Stimulated activated memory B cell treated with anti-CD40 and anti-IgM and Interleukin-4, amounts not matched to agents 10 μg/mL and 1 μg/mL and 100 μg/mL, for 72 hours (primary cell): ENCODE measurements at regions not wholly inside any gene's neighbourhood (a gene's known extent, or its start where the extent isn't known, plus 50 kb on each side); places are given as distances from the start of the nearest gene placed in this dataset.
A peak's percentile ranks its signal among the peaks of the same experiment; 100 is the strongest.
"Not testable (repeated sequence)": the region's sequence is repeated elsewhere in the genome, so short reads cannot be mapped to it uniquely, and the experiment has no call there.

Experiments used
- ATAC-seq: fragments of 150-1000 bp; cut with Tn5 transposase; 2 replicates; pipeline ENCODE4 v1.10.0; 2021
- H3K27ac Mint-ChIP-seq: one replicate; pipeline ENCODE4 v1.8.0; 2022; ENCODE audit warnings: mild to moderate bottlenecking, mixed read lengths
- H3K27me3 Mint-ChIP-seq: one replicate; pipeline ENCODE4 v1.8.0; 2022; ENCODE audit warnings: mixed read lengths
- H3K36me3 Mint-ChIP-seq: one replicate; pipeline ENCODE4 v1.8.0; 2022; ENCODE audit warnings: mixed read lengths
- H3K4me1 Mint-ChIP-seq: one replicate; pipeline ENCODE4 v1.8.0; 2022; ENCODE audit warnings: mixed read lengths
- H3K4me3 Mint-ChIP-seq: one replicate; pipeline ENCODE4 v1.8.0; 2022; ENCODE audit warnings: mild to moderate bottlenecking, moderate library complexity, mixed read lengths
- H3K9me3 Mint-ChIP-seq: one replicate; pipeline ENCODE4 v1.8.0; 2022; ENCODE audit warnings: mixed read lengths

DNA sequence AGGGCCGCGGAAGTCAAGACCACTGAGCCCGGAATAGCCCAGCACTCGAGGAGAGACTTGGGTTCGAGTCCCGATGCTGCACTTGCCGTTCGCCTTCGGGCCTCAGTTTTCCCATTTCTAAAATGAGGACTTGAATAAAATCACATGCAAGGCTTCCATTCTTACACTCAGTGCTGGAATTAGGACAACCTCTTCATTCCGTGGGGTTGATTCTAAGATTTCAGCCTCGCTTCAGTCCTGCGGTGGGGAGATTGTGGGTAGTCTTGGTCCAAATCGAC lies 116.9 kb upstream of the SMURF2 start:
- not testable (repeated sequence) for H3K9me3 Mint-ChIP-seq, ATAC-seq, H3K36me3 Mint-ChIP-seq, H3K27me3 Mint-ChIP-seq, H3K27ac Mint-ChIP-seq
- Mint-ChIP-seq H3K4me3 (peak overlapping the region; percentile 64), H3K4me1 (peaks cover 53% of the 10 kb centered on the region)

GRCh38 chr17:64778240-64779097 lies 116.4 kb upstream of the SMURF2 start:
- peak; percentile 17 for ATAC-seq
- Mint-ChIP-seq H3K4me1 (peaks cover 57% of the 10 kb centered on the region), H3K27ac (peak overlapping the region; percentile 44), H3K4me3 (peak overlapping the region; percentile 81), H3K36me3 (no peaks in the 10 kb centered on the region), H3K27me3 (no peaks in the 10 kb centered on the region), H3K9me3 (no peaks in the 10 kb centered on the region)

GRCh38 chr17:64777415-64778239 lies 115.5 kb upstream of the SMURF2 start:
- no peaks in the 10 kb centered on the region for H3K9me3 Mint-ChIP-seq
- no peak for ATAC-seq
- H3K27ac Mint-ChIP-seq = peak overlapping the region; percentile 44
- no peaks in the 10 kb centered on the region for H3K36me3 Mint-ChIP-seq
- peak overlapping the region; percentile 81 for H3K4me3 Mint-ChIP-seq
- H3K4me1 Mint-ChIP-seq = peaks cover 57% of the 10 kb centered on the region
- H3K27me3 Mint-ChIP-seq = no peaks in the 10 kb centered on the region

GRCh38 chr17:64776720-64777414 lies 114.8 kb upstream of the SMURF2 start:
- peak overlapping the region; percentile 44 for H3K27ac Mint-ChIP-seq

DNA sequence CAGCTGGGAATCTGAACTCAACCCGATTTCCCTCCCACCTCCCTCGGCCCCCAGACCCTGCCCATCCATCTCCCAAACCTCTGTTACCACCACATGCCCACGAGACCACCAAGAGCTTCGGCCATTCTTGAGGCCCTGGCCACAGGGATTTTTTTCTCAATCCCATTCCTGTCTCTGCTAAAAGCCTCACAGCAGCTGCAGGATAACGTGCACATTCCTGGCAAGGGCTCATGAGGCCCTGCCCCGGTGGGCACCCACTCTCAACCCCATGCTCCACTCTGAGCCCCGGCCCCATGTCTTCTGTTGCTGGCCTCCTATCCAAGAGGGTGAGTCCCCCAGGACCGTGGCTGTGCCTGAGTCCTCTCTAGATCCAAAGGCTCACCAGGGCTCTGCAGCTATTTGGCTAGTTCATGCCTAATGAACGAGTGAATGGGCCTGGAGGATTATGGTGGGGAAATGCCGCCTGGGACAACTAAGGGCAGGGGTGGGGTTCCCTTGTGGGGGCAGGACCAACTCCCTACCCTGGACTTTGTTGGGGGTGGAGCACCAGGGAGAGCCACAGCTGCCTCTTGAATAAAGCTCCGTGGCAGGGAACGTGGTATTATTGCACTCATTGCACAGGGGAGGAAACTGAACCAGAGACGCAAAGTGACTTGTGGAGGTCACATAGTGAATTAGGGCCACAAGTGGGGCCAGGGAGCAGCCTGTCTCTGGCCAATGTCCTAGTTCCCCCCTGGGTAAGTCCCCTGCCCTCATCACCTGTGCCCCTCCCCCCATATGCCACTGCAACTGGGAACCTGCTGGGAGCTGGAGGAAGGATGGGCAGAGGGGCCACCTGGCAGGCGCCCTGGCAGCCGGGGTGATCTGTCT lies 113.8 kb upstream of the SMURF2 start:
- Mint-ChIP-seq H3K4me3 (peak overlapping the region; percentile 81), H3K27me3 (no peaks in the 10 kb centered on the region), H3K9me3 (no peaks in the 10 kb centered on the region), H3K27ac (no peak overlapping the region), H3K36me3 (peaks cover 2% of the 10 kb centered on the region), H3K4me1 (peaks cover 49% of the 10 kb centered on the region)
- no peak for ATAC-seq

More at GRCh38 chr17:64776720-64777414, 114.8 kb upstream of the SMURF2 start:
- H3K4me1 Mint-ChIP-seq = peaks cover 51% of the 10 kb centered on the region
- not testable (repeated sequence) for H3K36me3 Mint-ChIP-seq, H3K27me3 Mint-ChIP-seq, H3K9me3 Mint-ChIP-seq
- peak overlapping the region; percentile 81 for H3K4me3 Mint-ChIP-seq
- ATAC-seq = peak; percentile 83

DNA sequence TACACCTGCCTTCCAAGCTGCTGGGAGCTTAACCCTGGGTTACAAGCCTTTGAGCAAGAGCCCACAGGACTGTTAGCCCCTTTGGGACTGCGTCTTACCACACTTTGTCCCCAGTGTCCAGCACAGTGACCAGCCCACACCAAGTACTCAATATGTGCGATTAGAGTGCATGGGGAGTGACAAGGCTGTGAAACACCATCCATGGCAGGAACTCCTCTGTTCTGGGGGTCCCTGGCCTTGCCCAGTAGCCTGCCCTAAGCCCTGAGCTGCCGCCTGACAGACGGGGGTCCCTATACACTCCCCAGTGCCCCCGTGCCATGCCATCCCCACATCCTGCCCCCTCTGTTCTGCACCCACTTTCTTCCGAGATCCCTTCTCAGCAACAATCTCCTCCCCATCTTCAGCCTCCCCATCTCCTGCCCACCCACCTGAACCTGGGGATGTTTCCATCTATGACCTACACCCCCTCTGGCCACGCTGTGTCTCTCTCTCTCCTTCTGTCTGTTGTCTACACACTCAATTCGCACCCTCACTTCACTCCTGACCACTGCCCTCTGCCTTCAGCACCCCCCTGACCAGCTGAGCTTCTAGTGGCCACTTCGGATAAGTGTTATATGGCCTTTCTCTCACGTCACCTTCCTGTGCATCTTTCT lies 112.9 kb upstream of the SMURF2 start:
- no peak overlapping the region for H3K4me3 Mint-ChIP-seq
- H3K27ac Mint-ChIP-seq = no peak overlapping the region
- peaks cover 41% of the 10 kb centered on the region for H3K4me1 Mint-ChIP-seq
- H3K9me3 Mint-ChIP-seq = no peaks in the 10 kb centered on the region
- H3K27me3 Mint-ChIP-seq = no peaks in the 10 kb centered on the region
- no peak for ATAC-seq
- peaks cover 11% of the 10 kb centered on the region for H3K36me3 Mint-ChIP-seq

GRCh38 chr17:64773836-64774761 lies 112.0 kb upstream of the SMURF2 start:
- peaks cover 19% of the 10 kb centered on the region for H3K36me3 Mint-ChIP-seq
- H3K4me1 Mint-ChIP-seq = peaks cover 36% of the 10 kb centered on the region
- no peak overlapping the region for H3K4me3 Mint-ChIP-seq
- H3K27ac Mint-ChIP-seq = no peak overlapping the region
- H3K27me3 Mint-ChIP-seq = no peaks in the 10 kb centered on the region
- peak; percentile 41 for ATAC-seq
- H3K9me3 Mint-ChIP-seq = no peaks in the 10 kb centered on the region

DNA sequence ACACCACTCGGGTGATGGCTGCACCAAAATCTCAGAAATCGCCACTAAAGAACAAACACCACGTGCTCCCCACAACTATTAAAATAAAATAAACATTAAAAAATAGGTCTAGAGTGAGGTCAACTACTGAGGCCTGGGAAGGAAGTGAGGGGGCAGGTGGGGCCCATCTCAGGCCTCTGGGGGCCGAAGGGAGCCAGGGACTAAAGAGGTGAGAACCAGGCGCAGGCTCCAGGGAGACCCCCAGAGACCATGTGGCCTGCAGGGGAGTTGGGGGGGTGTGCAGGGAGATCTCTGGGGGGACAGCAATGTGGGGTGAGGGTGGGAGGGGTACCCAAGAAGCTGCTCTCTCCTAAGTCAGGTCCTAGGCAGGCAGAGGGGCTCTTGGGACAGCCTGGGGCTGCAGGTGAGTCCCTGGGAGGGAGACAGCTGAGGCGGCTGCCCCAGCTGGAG lies 111.3 kb upstream of the SMURF2 start:
- peaks cover 20% of the 10 kb centered on the region for H3K36me3 Mint-ChIP-seq
- peaks cover 36% of the 10 kb centered on the region for H3K4me1 Mint-ChIP-seq
- no peak overlapping the region for H3K27ac Mint-ChIP-seq

DNA sequence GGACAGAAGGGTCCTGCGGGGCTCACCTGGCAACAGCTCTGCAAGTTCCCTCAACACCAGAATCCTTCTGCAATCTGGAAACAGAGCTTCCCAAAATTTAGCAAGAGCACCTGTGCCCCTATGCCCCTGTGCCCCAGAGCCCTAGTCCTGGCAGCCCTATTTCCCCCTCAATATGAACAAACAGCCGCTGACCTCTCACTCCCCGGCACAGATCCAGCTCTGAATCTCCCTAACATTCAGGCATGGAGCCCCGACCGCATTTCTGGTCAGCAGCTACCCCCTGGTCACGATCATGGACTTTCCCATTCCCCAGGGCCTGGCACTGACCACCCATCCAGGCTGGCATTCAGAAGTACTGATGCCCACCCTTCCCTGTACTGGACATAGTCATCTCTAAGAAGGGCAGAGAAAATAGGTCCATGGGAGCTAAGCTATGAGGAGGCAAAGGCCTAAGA lies 110.8 kb upstream of the SMURF2 start:
- Mint-ChIP-seq H3K4me3 (no peak overlapping the region), H3K9me3 (no peaks in the 10 kb centered on the region), H3K36me3 (peaks cover 20% of the 10 kb centered on the region), H3K27ac (no peak overlapping the region), H3K27me3 (no peaks in the 10 kb centered on the region), H3K4me1 (peaks cover 31% of the 10 kb centered on the region)
- no peak for ATAC-seq

More for the DNA sequence above, 111.3 kb upstream of the SMURF2 start:
- Mint-ChIP-seq H3K27me3 (no peaks in the 10 kb centered on the region), H3K9me3 (no peaks in the 10 kb centered on the region), H3K4me3 (no peak overlapping the region)
- no peak for ATAC-seq

GRCh38 chr17:64771980-64772844 lies 110.1 kb upstream of the SMURF2 start:
- no peaks in the 10 kb centered on the region for H3K9me3 Mint-ChIP-seq
- peaks cover 25% of the 10 kb centered on the region for H3K4me1 Mint-ChIP-seq
- H3K36me3 Mint-ChIP-seq = peaks cover 20% of the 10 kb centered on the region
- H3K27me3 Mint-ChIP-seq = no peaks in the 10 kb centered on the region
- H3K27ac Mint-ChIP-seq = no peak overlapping the region
- H3K4me3 Mint-ChIP-seq = no peak overlapping the region
- no peak for ATAC-seq

- Mint-ChIP-seq H3K4me3 (no peak overlapping the region), H3K9me3 (no peaks in the 10 kb centered on the region), H3K27me3 (no peaks in the 10 kb centered on the region), H3K4me1 (peaks cover 9% of the 10 kb centered on the region), H3K36me3 (peaks cover 30% of the 10 kb centered on the region), H3K27ac (no peak overlapping the region)
- ATAC-seq = no peak
These were observed 107.6 kb upstream of the SMURF2 start for GRCh38 chr17:64769712-64770111.

GRCh38 chr17:64767269-64767997 lies 105.3 kb upstream of the SMURF2 start:
- no peaks in the 10 kb centered on the region for H3K9me3 Mint-ChIP-seq
- no peak overlapping the region for H3K27ac Mint-ChIP-seq

More at GRCh38 chr17:64767269-64767997, 105.3 kb upstream of the SMURF2 start:
- Mint-ChIP-seq H3K27me3 (no peaks in the 10 kb centered on the region), H3K4me3 (no peak overlapping the region), H3K4me1 (no peaks in the 10 kb centered on the region), H3K36me3 (peaks cover 34% of the 10 kb centered on the region)
- ATAC-seq = no peak
